Heart right ventricle (tissue), 16 donors: ENCODE measurements at regions not wholly inside any gene's neighbourhood (a gene's known extent, or its start where the extent isn't known, plus 50 kb on each side); places are given as distances from the start of the nearest gene placed in this dataset.

Experiments
- ATAC-seq, 8 donors: fragments of 200-7000 bp; cut with Tn5 transposase; one replicate each; pipeline ENCODE4 v1.9.1; 2020; ENCODE audit warnings: mild to moderate bottlenecking in 8 of 8, moderate library complexity in 8 of 8, moderate number of reproducible peaks in 1 of 8
- DNase-seq, 2 donors: peaks; one replicate each; pipeline ENCODE4 v3.0.0-alpha.2; 2020
- H3K27ac ChIP-seq, 10 donors: fragments of 200-600 bp; sonication (generic) in 2 of 10; one replicate each; pipeline versions ENCODE4 v1.5.0 to v1.8.0; 2020 to 2022; ENCODE audit warnings: mild to moderate bottlenecking in 3 of 10
- H3K27me3 ChIP-seq, 7 donors: fragments of 200-600 bp; one replicate each; pipeline ENCODE4 v1.8.0; 2021 to 2022; ENCODE audit warnings: mild to moderate bottlenecking in 2 of 7
- H3K36me3 ChIP-seq, 9 donors: fragments of 200-600 bp; sonication (generic) in 1 of 9; one replicate each; pipeline versions ENCODE4 v1.5.0 to v1.8.0; 2020 to 2022; ENCODE audit warnings: mild to moderate bottlenecking in 2 of 9
- H3K4me1 ChIP-seq, 9 donors: fragments of 200-600 bp; sonication (generic) in 1 of 9; one replicate each; pipeline versions ENCODE4 v1.5.0 to v1.8.0; 2020 to 2022; ENCODE audit warnings: mild to moderate bottlenecking in 4 of 9
- H3K4me3 ChIP-seq, 10 donors: fragments of 200-600 bp; sonication (generic) in 2 of 10; one replicate each; pipeline versions ENCODE4 v1.5.0 to v1.8.0; 2020 to 2022; ENCODE audit warnings: mild to moderate bottlenecking in 7 of 10, moderate library complexity in 2 of 10
- H3K9me3 ChIP-seq, 11 donors: fragments of 200-600 bp in 10 of 11; sonication (generic) in 2 of 11; one replicate each; pipeline versions ENCODE4 v1.5.0 to v1.8.0; 2013 to 2022; ENCODE audit warnings: mild to moderate bottlenecking in 2 of 11, control low read depth in 1 of 11, moderate library complexity in 1 of 11
- CTCF ChIP-seq, 9 donors: fragments of 200-600 bp; sonication (generic) in 2 of 9; IDR thresholded peaks; one replicate each; pipeline versions ENCODE4 v1.5.0 to v1.8.0; 2021 to 2022; ENCODE audit warnings: antibody characterized with exemption in 9 of 9, mild to moderate bottlenecking in 5 of 9, moderate library complexity in 1 of 9
- WGBS, 2 donors: extraction: QIAGEN DNeasy Blood & Tissue Kit; methylation state at CpG; one replicate each; pipeline ENCODE4 v1.1.7; 2013; ENCODE audit warnings: inconsistent platforms in 1 of 2; 5-methylcytosine and 5-hydroxymethylcytosine counted together
- intact Hi-C, 10 donors: fragments of 100-400 bp; cut with DNase I; formaldehyde crosslinking; loops; one replicate each; pipeline versions ENCODE4 v1.11.1 to v1.14.2; 2022
- donor health status: Arrhythmogenic right ventricular cardiomyopathy.
- donor health status: ischemic (EF 13 %, LVEDD 7.1; RV severe dilation, severe dysfunction).
- donor health status: healthy with polysubstance abuse.
- donor health status: DM: no; HTN: yes; CAD: no.
- donor health status: DM: no; HTN: no; CAD: no.
- donor health status: ischemic (EF 25% LVEDD 6.9; RV normal size, moderate dysfunction).
- donor health status: ischemic (EF 25% LVEDD 5.7; RV mildly dilated, moderate dysfunction).
- donor health status: healthy.
- donor health status: DM: yes; HTN: yes; CAD: no.
- donor health status: Ischemic cardiomyopathy.
- donor health status: ischemic (EF 35%, LVEDD 5.7; RV mildly dilated, moderate dysfunction).
- donor health status: nonischemic (EF 11% LVEDD 7.7; RV severe dilation, severe dysfunction).
- donor health status: DM: yes; HTN: yes; CAD: no.
- donor health status: PGD.
- donor health status: ischemic (EF 29% LVEDD 5.4; RV normal size, mild dysfunction).
- donor health status: nonischemic (EF 23%, LVEDD 6.1; RV moderate dilation, normal function).

- no peaks in the 10 kb centered on the region for H3K36me3 ChIP-seq
- H3K27me3 ChIP-seq = no peaks in the 10 kb centered on the region
- WGBS, 2 donors = 52 to 53% methylated on average over 5 of the region's 5 CpGs
- peaks cover 0 to 17% (median 0%) of the 10 kb centered on the region in 11 donors for H3K9me3 ChIP-seq
- no peaks in the 10 kb centered on the region for H3K4me1 ChIP-seq
- TF ChIP-seq CTCF (IDR thresholded peaks at IDR 0.05) = no peak
- ATAC-seq = no peak
- H3K27ac ChIP-seq = no peak overlapping the region
- no peak for DNase-seq
- intact Hi-C loops = no loop called here
- no peak overlapping the region for H3K4me3 ChIP-seq
These were observed 92.7 kb upstream of the NDST3 start for GRCh38 chr4:117941611-117942010.

DNA sequence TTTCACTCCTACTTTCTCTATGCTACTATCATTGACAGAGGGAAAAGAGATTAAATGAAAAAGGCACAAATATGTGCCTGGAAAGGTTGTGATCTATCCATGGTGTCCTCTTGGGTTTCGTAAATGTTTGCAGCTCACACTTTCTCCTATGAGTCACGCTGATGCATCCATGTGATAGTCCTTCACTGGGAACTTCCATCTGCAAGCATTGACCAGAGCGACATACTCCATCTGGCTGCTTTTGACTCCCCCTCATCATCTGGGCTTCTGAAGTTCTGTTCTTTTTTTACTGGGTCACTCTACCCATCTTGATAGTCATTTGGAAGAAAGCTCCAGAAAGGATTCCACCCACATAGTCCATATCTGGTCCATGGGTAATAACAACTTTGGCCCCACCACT, 84.7 kb upstream of the NDST3 start:
- Histone ChIP-seq H3K27ac (no peak overlapping the region), H3K36me3 (no peaks in the 10 kb centered on the region), H3K9me3 (peaks cover 0 to 15% (median 0%) of the 10 kb centered on the region in 11 donors), H3K4me3 (no peak overlapping the region), H3K27me3 (no peaks in the 10 kb centered on the region), H3K4me1 (no peaks in the 10 kb centered on the region)
- ATAC-seq = no peak
- intact Hi-C loops = no loop called here
- DNase-seq = no peak
- 42 to 78% methylated on average over 3 of the region's 3 CpGs for WGBS, 2 donors
- TF ChIP-seq CTCF (IDR thresholded peaks at IDR 0.05) = no peak

- no peaks in the 10 kb centered on the region for H3K27me3 ChIP-seq
- no peaks in the 10 kb centered on the region for H3K4me1 ChIP-seq
- no peak overlapping the region for H3K4me3 ChIP-seq
- H3K27ac ChIP-seq = no peak overlapping the region
- H3K36me3 ChIP-seq = no peaks in the 10 kb centered on the region
- peaks cover 0 to 12% (median 0%) of the 10 kb centered on the region in 11 donors for H3K9me3 ChIP-seq
- ATAC-seq (no peak), DNase-seq (no peak)
- no peak for TF ChIP-seq CTCF (IDR thresholded peaks at IDR 0.05)
- intact Hi-C loops = no loop called here
These were observed 76.7 kb upstream of the NDST3 start for GRCh38 chr4:117957571-117957970.

DNA sequence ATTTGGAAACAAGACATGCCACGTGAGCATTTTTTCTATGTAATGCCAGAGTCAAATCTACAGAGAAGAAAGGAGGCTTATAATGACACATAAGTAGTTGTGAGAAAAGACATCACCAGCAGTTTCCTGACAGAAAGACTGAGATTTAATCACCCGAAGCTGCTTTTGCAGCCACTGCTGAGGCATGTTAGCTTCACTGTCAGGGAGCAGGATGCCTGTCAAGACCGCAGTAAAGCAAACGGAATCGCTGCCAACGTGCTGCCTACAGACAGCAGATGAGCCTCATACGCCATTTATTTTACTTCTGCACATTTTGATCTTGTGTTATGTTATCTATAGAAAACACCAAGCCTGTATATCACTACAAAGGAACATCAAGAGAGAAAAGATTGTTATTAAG, 68.7 kb upstream of the NDST3 start:
- 29 to 30% methylated on average over 7 of the region's 7 CpGs for WGBS, 2 donors
- Histone ChIP-seq H3K9me3 (peaks cover 0 to 8% (median 0%) of the 10 kb centered on the region in 11 donors), H3K4me3 (no peak overlapping the region), H3K4me1 (no peaks in the 10 kb centered on the region), H3K36me3 (no peaks in the 10 kb centered on the region), H3K27me3 (no peaks in the 10 kb centered on the region), H3K27ac (no peak overlapping the region)
- ATAC-seq (no peak), DNase-seq (no peak)
- intact Hi-C loops = no loop called here
- TF ChIP-seq CTCF (IDR thresholded peaks at IDR 0.05) = no peak

- WGBS, 2 donors = 74 to 75% methylated on average over 2 of the region's 2 CpGs
- ATAC-seq (no peak), DNase-seq (no peak)
- Histone ChIP-seq H3K9me3 (peaks cover 0 to 8% (median 0%) of the 10 kb centered on the region in 11 donors), H3K27me3 (no peaks in the 10 kb centered on the region), H3K4me1 (no peaks in the 10 kb centered on the region), H3K4me3 (no peak overlapping the region), H3K27ac (no peak overlapping the region), H3K36me3 (no peaks in the 10 kb centered on the region)
- no peak for TF ChIP-seq CTCF (IDR thresholded peaks at IDR 0.05)
- intact Hi-C loops = no loop called here
These were observed 65.7 kb upstream of the NDST3 start for GRCh38 chr4:117968606-117969005.
